ENCODE measurements at regions not wholly inside any gene's neighbourhood (a gene's known extent, or its start where the extent isn't known, plus 50 kb on each side); places are given as distances from the start of the nearest gene placed in this dataset.

DNA sequence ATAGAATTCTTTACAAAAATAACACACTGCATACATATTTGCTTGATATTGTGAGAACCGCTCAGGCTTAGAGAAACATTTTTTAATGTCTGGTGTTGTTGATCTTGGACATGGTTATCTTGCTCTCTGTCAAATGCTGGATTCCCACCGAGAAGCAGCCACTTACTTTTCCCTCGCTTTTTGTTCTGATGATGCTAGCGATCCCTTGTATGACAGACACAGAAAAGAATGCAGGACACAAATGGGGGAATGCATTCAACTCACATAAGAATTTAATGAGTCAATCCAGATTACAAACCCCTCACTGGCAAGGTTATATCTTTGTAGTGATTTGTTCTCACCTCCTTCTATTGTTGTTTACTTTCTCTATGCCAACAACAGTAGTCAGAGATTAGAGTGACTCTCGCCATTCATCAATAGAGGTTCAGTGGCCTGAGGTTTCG is 76.8 kb upstream of the AKT3 start (continued):
- TF ChIP-seq USF1 (IDR thresholded peaks at IDR 0.05; ENCODE audit: borderline replicate concordance, extremely low read length, insufficient read depth, low read depth, low read length), result no peak
- no peak for TF ChIP-seq TCF7 (IDR thresholded peaks at IDR 0.05; ENCODE audit: borderline replicate concordance)
- no peak for TF ChIP-seq SIX5 (IDR thresholded peaks at IDR 0.05; ENCODE audit: low read depth, low read length, severe bottlenecking)
- no peak for TF ChIP-seq EGR1 (IDR thresholded peaks at IDR 0.05; ENCODE audit: borderline replicate concordance in 1 of 2, low read depth in 2 of 2, low read length in 2 of 2)
- TF ChIP-seq, protein P1, sequence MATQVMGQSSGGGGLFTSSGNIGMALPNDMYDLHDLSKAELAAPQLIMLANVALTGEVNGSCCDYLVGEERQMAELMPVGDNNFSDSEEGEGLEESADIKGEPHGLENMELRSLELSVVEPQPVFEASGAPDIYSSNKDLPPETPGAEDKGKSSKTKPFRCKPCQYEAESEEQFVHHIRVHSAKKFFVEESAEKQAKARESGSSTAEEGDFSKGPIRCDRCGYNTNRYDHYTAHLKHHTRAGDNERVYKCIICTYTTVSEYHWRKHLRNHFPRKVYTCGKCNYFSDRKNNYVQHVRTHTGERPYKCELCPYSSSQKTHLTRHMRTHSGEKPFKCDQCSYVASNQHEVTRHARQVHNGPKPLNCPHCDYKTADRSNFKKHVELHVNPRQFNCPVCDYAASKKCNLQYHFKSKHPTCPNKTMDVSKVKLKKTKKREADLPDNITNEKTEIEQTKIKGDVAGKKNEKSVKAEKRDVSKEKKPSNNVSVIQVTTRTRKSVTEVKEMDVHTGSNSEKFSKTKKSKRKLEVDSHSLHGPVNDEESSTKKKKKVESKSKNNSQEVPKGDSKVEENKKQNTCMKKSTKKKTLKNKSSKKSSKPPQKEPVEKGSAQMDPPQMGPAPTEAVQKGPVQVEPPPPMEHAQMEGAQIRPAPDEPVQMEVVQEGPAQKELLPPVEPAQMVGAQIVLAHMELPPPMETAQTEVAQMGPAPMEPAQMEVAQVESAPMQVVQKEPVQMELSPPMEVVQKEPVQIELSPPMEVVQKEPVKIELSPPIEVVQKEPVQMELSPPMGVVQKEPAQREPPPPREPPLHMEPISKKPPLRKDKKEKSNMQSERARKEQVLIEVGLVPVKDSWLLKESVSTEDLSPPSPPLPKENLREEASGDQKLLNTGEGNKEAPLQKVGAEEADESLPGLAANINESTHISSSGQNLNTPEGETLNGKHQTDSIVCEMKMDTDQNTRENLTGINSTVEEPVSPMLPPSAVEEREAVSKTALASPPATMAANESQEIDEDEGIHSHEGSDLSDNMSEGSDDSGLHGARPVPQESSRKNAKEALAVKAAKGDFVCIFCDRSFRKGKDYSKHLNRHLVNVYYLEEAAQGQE (IDR thresholded peaks at IDR 0.05; ENCODE audit: low read depth, low read length), result no peak

DNA sequence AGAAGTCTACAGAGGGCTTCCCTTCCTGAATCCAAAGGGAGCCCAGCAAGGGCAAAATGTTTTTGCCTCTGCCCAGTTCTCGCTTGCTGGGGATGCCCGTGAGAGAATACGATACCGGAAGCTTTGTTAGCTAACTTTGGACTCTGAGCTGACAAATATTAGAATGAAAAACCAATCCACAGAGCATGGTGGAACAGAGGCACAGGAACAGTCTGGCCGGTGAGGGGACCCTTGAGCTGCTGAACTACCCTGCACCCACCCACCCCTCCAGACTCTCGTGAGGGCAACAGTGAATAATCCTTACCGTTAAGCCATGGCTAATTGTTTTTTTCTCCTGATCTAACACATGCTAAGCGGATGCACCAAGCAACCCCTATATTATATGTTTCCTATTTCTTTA is 76.3 kb upstream of the AKT3 start:
- WGBS (ENCODE audit: insufficient coverage, insufficient replicate concordance, low lambda C conversion rate, missing lambda C conversion rate), result 45% methylated on average over 8 of the region's 8 CpGs
- RAD21 ChIA-PET (ENCODE audit: unreplicated experiment), result no interaction called here
- Histone ChIP-seq H3K36me3 (ENCODE audit: control insufficient read depth in 2 of 2, insufficient read depth in 2 of 2, low read length in 1 of 2) (no peaks in the 10 kb centered on the region), H2AFZ (ENCODE audit: control insufficient read depth, low read depth, low read length) (no peak overlapping the region), H3K4me3 (no peak overlapping the region), H3K27me3 (replicated peaks in 1 of 2; ENCODE audit: control insufficient read depth in 2 of 2, insufficient read depth in 2 of 2, low read length in 1 of 2) (0 out of 4 replicates have a peak, but pooled peaks cover 0 to 1% of the 10 kb centered on the region in 2 experiments), H3K27ac (ENCODE audit: control insufficient read depth, insufficient read depth) (no peak overlapping the region), H3K9ac (ENCODE audit: control insufficient read depth, insufficient read depth, low read length) (no peak overlapping the region), H3K79me2 (ENCODE audit: control insufficient read depth, insufficient read depth, low read length) (no peaks in the 10 kb centered on the region), H3K4me2 (ENCODE audit: control insufficient read depth, insufficient read depth) (no peak overlapping the region), H4K20me1 (ENCODE audit: control insufficient read depth, insufficient read depth) (no peaks in the 10 kb centered on the region), H3K4me1 (ENCODE audit: control insufficient read depth, insufficient read depth, low read length) (no peaks in the 10 kb centered on the region), H3K9me3 (replicated peaks; ENCODE audit: control insufficient read depth, insufficient read depth, low read length) (no peaks in the 10 kb centered on the region)
- POLR2A ChIA-PET, result no interaction called here
- TF ChIP-seq LARP7 (IDR thresholded peaks at IDR 0.05), result no peak
- TF ChIP-seq, protein P2, sequence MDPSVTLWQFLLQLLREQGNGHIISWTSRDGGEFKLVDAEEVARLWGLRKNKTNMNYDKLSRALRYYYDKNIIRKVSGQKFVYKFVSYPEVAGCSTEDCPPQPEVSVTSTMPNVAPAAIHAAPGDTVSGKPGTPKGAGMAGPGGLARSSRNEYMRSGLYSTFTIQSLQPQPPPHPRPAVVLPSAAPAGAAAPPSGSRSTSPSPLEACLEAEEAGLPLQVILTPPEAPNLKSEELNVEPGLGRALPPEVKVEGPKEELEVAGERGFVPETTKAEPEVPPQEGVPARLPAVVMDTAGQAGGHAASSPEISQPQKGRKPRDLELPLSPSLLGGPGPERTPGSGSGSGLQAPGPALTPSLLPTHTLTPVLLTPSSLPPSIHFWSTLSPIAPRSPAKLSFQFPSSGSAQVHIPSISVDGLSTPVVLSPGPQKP (IDR thresholded peaks at IDR 0.05; ENCODE audit: low read depth, low read length), result no peak
- TF ChIP-seq, protein P3, sequence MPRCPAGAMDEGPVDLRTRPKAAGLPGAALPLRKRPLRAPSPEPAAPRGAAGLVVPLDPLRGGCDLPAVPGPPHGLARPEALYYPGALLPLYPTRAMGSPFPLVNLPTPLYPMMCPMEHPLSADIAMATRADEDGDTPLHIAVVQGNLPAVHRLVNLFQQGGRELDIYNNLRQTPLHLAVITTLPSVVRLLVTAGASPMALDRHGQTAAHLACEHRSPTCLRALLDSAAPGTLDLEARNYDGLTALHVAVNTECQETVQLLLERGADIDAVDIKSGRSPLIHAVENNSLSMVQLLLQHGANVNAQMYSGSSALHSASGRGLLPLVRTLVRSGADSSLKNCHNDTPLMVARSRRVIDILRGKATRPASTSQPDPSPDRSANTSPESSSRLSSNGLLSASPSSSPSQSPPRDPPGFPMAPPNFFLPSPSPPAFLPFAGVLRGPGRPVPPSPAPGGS (IDR thresholded peaks at IDR 0.05; ENCODE audit: borderline replicate concordance, insufficient read depth, low read depth, low read length, poor library complexity, severe bottlenecking), result no peak
- no peak for TF ChIP-seq TCF3 (IDR thresholded peaks at IDR 0.05; ENCODE audit: borderline replicate concordance, insufficient read depth, low read depth, low read length)
- TF ChIP-seq STAT3 (IDR thresholded peaks at IDR 0.05; ENCODE audit: low read depth, low read length), result no peak
- in situ Hi-C loops (cut with MboI) (no loop called here), intact Hi-C loops (cut with micrococcal nuclease; ENCODE audit: unreplicated experiment) (no loop called here)
- DNase-seq (ENCODE audit: low read depth, low spot score) (no peak), FAIRE-seq (no peak), ATAC-seq (no peak)
- BruUV-seq (replicated peaks), result no TSS peak
- SMC1A ChIA-PET (ENCODE audit: uncharacterized antibody, unreplicated experiment), result no interaction called here
- CTCF ChIA-PET, result no interaction called here
